ENCODE measurements at regions not wholly inside any gene's neighbourhood (a gene's known extent, or its start where the extent isn't known, plus 50 kb on each side); places are given as distances from the start of the nearest gene placed in this dataset.

GRCh38 chr3:23127196-23127595 is 75.9 kb upstream of the UBE2E2 start:
- no peaks in the 10 kb centered on the region for H3K36me3 ChIP-seq (ENCODE audit: control insufficient read depth in 2 of 3, insufficient read depth in 3 of 3, low read length in 3 of 3)
- ATAC-seq = no peak
- no peak overlapping the region for H3K27ac ChIP-seq (ENCODE audit: low read depth, low read length)
- Mint-ChIP-seq H3K27ac (no peak overlapping the region), H3K4me1 (no peaks in the 10 kb centered on the region), H3K27me3 (peaks cover 0 to 12% (median 11%) of the 10 kb centered on the region in 5 donors), H3K4me3 (no peak overlapping the region), H3K9me3 (no peaks in the 10 kb centered on the region), H3K36me3 (no peaks in the 10 kb centered on the region)
- intact Hi-C loops (cut with micrococcal nuclease) = no loop called here
- no peaks in the 10 kb centered on the region for H3K4me1 ChIP-seq (ENCODE audit: control insufficient read depth in 2 of 2, insufficient read depth in 2 of 2, low read length in 2 of 2)
- ChIA-PET CTCF (no interaction called here), POLR2A (no interaction called here)
- no peak overlapping the region for H3K4me3 ChIP-seq (ENCODE audit: low read length)
- no peaks in the 10 kb centered on the region for H3K9me3 ChIP-seq (ENCODE audit: control insufficient read depth in 2 of 3, low read length in 3 of 3)
- no peak for DNase-seq
- H3K27me3 ChIP-seq (ENCODE audit: control insufficient read depth in 2 of 2, insufficient read depth in 2 of 2, low read length in 2 of 2) = no peaks in the 10 kb centered on the region

GRCh38 chr3:23128655-23129054 is 74.5 kb upstream of the UBE2E2 start:
- Mint-ChIP-seq H3K4me1 (no peaks in the 10 kb centered on the region), H3K27ac (no peak overlapping the region), H3K27me3 (peaks cover 0 to 12% (median 11%) of the 10 kb centered on the region in 5 donors), H3K9me3 (no peaks in the 10 kb centered on the region), H3K36me3 (no peaks in the 10 kb centered on the region), H3K4me3 (no peak overlapping the region)
- Histone ChIP-seq H3K36me3 (ENCODE audit: control insufficient read depth in 2 of 3, insufficient read depth in 3 of 3, low read length in 3 of 3) (no peaks in the 10 kb centered on the region), H3K4me3 (ENCODE audit: low read length) (no peak overlapping the region), H3K27ac (ENCODE audit: low read depth, low read length) (no peak overlapping the region), H3K4me1 (ENCODE audit: control insufficient read depth in 2 of 2, insufficient read depth in 2 of 2, low read length in 2 of 2) (no peaks in the 10 kb centered on the region), H3K9me3 (ENCODE audit: control insufficient read depth in 2 of 3, low read length in 3 of 3) (no peaks in the 10 kb centered on the region), H3K27me3 (ENCODE audit: control insufficient read depth in 2 of 2, insufficient read depth in 2 of 2, low read length in 2 of 2) (no peaks in the 10 kb centered on the region)
- DNase-seq = no peak
- intact Hi-C loops (cut with micrococcal nuclease) = no loop called here
- ChIA-PET POLR2A (no interaction called here), CTCF (no interaction called here)
- no peak for ATAC-seq

- DNase-seq (no peak), ATAC-seq (no peak)
- intact Hi-C loops (cut with micrococcal nuclease) = no loop called here
- Mint-ChIP-seq H3K27me3 (peaks cover 0 to 12% (median 12%) of the 10 kb centered on the region in 5 donors), H3K9me3 (no peaks in the 10 kb centered on the region), H3K36me3 (no peaks in the 10 kb centered on the region), H3K4me3 (no peak overlapping the region), H3K27ac (no peak overlapping the region), H3K4me1 (no peaks in the 10 kb centered on the region)
- Histone ChIP-seq H3K27me3 (ENCODE audit: control insufficient read depth in 2 of 2, insufficient read depth in 2 of 2, low read length in 2 of 2) (no peaks in the 10 kb centered on the region), H3K27ac (ENCODE audit: low read depth, low read length) (no peak overlapping the region), H3K36me3 (ENCODE audit: control insufficient read depth in 2 of 3, insufficient read depth in 3 of 3, low read length in 3 of 3) (no peaks in the 10 kb centered on the region), H3K9me3 (ENCODE audit: control insufficient read depth in 2 of 3, low read length in 3 of 3) (no peaks in the 10 kb centered on the region), H3K4me3 (ENCODE audit: low read length) (no peak overlapping the region), H3K4me1 (ENCODE audit: control insufficient read depth in 2 of 2, insufficient read depth in 2 of 2, low read length in 2 of 2) (no peaks in the 10 kb centered on the region)
- POLR2A ChIA-PET = no interaction called here
- CTCF ChIA-PET = no interaction called here
Measured at GRCh38 chr3:23129117-23129516, 74.0 kb upstream of the UBE2E2 start.

GRCh38 chr3:23129817-23130216 is 73.3 kb upstream of the UBE2E2 start:
- Histone ChIP-seq H3K27me3 (ENCODE audit: control insufficient read depth in 2 of 2, insufficient read depth in 2 of 2, low read length in 2 of 2) (no peaks in the 10 kb centered on the region), H3K27ac (ENCODE audit: low read depth, low read length) (no peak overlapping the region), H3K36me3 (ENCODE audit: control insufficient read depth in 2 of 3, insufficient read depth in 3 of 3, low read length in 3 of 3) (no peaks in the 10 kb centered on the region), H3K9me3 (ENCODE audit: control insufficient read depth in 2 of 3, low read length in 3 of 3) (no peaks in the 10 kb centered on the region), H3K4me1 (ENCODE audit: control insufficient read depth in 2 of 2, insufficient read depth in 2 of 2, low read length in 2 of 2) (no peaks in the 10 kb centered on the region), H3K4me3 (ENCODE audit: low read length) (no peak overlapping the region)
- no peak overlapping the region for H3K4me3 Mint-ChIP-seq
- ChIA-PET CTCF (no interaction called here), POLR2A (no interaction called here)
- intact Hi-C loops (cut with micrococcal nuclease) = no loop called here
- H3K36me3 Mint-ChIP-seq = no peaks in the 10 kb centered on the region
- DNase-seq (no peak), ATAC-seq (no peak)
- H3K27ac Mint-ChIP-seq = no peak overlapping the region
- H3K4me1 Mint-ChIP-seq = no peaks in the 10 kb centered on the region
- no peaks in the 10 kb centered on the region for H3K9me3 Mint-ChIP-seq
- H3K27me3 Mint-ChIP-seq = peaks cover 0 to 15% (median 12%) of the 10 kb centered on the region in 5 donors

GRCh38 chr3:23130406-23130805 is 72.7 kb upstream of the UBE2E2 start:
- Mint-ChIP-seq H3K36me3 (no peaks in the 10 kb centered on the region), H3K27ac (no peak overlapping the region), H3K9me3 (no peaks in the 10 kb centered on the region), H3K27me3 (peaks cover 0 to 15% (median 12%) of the 10 kb centered on the region in 5 donors), H3K4me3 (no peak overlapping the region), H3K4me1 (no peaks in the 10 kb centered on the region)
- no peak overlapping the region for H3K4me3 ChIP-seq (ENCODE audit: low read length)
- H3K9me3 ChIP-seq (ENCODE audit: control insufficient read depth in 2 of 3, low read length in 3 of 3) = no peaks in the 10 kb centered on the region
- H3K27me3 ChIP-seq (ENCODE audit: control insufficient read depth in 2 of 2, insufficient read depth in 2 of 2, low read length in 2 of 2) = no peaks in the 10 kb centered on the region
- no peaks in the 10 kb centered on the region for H3K4me1 ChIP-seq (ENCODE audit: control insufficient read depth in 2 of 2, insufficient read depth in 2 of 2, low read length in 2 of 2)
- intact Hi-C loops (cut with micrococcal nuclease) = no loop called here
- H3K36me3 ChIP-seq (ENCODE audit: control insufficient read depth in 2 of 3, insufficient read depth in 3 of 3, low read length in 3 of 3) = no peaks in the 10 kb centered on the region
- ChIA-PET POLR2A (no interaction called here), CTCF (no interaction called here)
- H3K27ac ChIP-seq (ENCODE audit: low read depth, low read length) = no peak overlapping the region
- DNase-seq = no peak
- no peak for ATAC-seq

- Mint-ChIP-seq H3K36me3 (peaks cover 0 to 5% (median 0%) of the 10 kb centered on the region in 5 donors), H3K4me3 (no peak overlapping the region), H3K27me3 (peaks cover 0 to 6% (median 0%) of the 10 kb centered on the region in 5 donors), H3K4me1 (no peaks in the 10 kb centered on the region), H3K27ac (no peak overlapping the region), H3K9me3 (peaks cover 0 to 8% (median 3%) of the 10 kb centered on the region in 11 donors)
- H3K4me3 ChIP-seq (ENCODE audit: low read length) = no peak overlapping the region
- DNase-seq = no peak
- no peak overlapping the region for H3K27ac ChIP-seq (ENCODE audit: low read depth, low read length)
- H3K4me1 ChIP-seq (ENCODE audit: control insufficient read depth in 2 of 2, insufficient read depth in 2 of 2, low read length in 2 of 2) = no peaks in the 10 kb centered on the region
- intact Hi-C loops (cut with micrococcal nuclease) = no loop called here
- no peaks in the 10 kb centered on the region for H3K27me3 ChIP-seq (ENCODE audit: control insufficient read depth in 2 of 2, insufficient read depth in 2 of 2, low read length in 2 of 2)
- CTCF ChIA-PET = no interaction called here
- POLR2A ChIA-PET = interaction anchor here (0.7 kb wide), 1 partner anchor 21 kb away, joined by 3 read pairs; no protein-coding TSS in a partner anchor
- no peak for ATAC-seq
- H3K9me3 ChIP-seq (ENCODE audit: control insufficient read depth in 2 of 3, low read length in 3 of 3) = no peaks in the 10 kb centered on the region
- no peaks in the 10 kb centered on the region for H3K36me3 ChIP-seq (ENCODE audit: control insufficient read depth in 2 of 3, insufficient read depth in 3 of 3, low read length in 3 of 3)
Measured at GRCh38 chr3:23135026-23135785, 67.9 kb upstream of the UBE2E2 start.

- H3K27me3 ChIP-seq (ENCODE audit: control insufficient read depth in 2 of 2, insufficient read depth in 2 of 2, low read length in 2 of 2) = no peaks in the 10 kb centered on the region
- DNase-seq (no peak), ATAC-seq (no peak)
- no peaks in the 10 kb centered on the region for H3K4me1 Mint-ChIP-seq
- CTCF ChIA-PET = no interaction called here
- H3K4me1 ChIP-seq (ENCODE audit: control insufficient read depth in 2 of 2, insufficient read depth in 2 of 2, low read length in 2 of 2) = no peaks in the 10 kb centered on the region
- peaks cover 0 to 8% (median 3%) of the 10 kb centered on the region in 11 donors for H3K9me3 Mint-ChIP-seq
- no peaks in the 10 kb centered on the region for H3K9me3 ChIP-seq (ENCODE audit: control insufficient read depth in 2 of 3, low read length in 3 of 3)
- intact Hi-C loops (cut with micrococcal nuclease) = no loop called here
- no peak overlapping the region for H3K27ac ChIP-seq (ENCODE audit: low read depth, low read length)
- H3K27ac Mint-ChIP-seq = no peak overlapping the region
- no peak overlapping the region for H3K4me3 ChIP-seq (ENCODE audit: low read length)
- peaks cover 0 to 6% (median 0%) of the 10 kb centered on the region in 5 donors for H3K27me3 Mint-ChIP-seq
- no peak overlapping the region for H3K4me3 Mint-ChIP-seq
- POLR2A ChIA-PET = no interaction called here
- H3K36me3 ChIP-seq (ENCODE audit: control insufficient read depth in 2 of 3, insufficient read depth in 3 of 3, low read length in 3 of 3) = no peaks in the 10 kb centered on the region
- peaks cover 0 to 5% (median 0%) of the 10 kb centered on the region in 5 donors for H3K36me3 Mint-ChIP-seq
Measured at GRCh38 chr3:23136054-23136453, 67.1 kb upstream of the UBE2E2 start.

Data from naive thymus-derived CD4-positive, alpha-beta T cell (primary cell).